Globus pallidus (tissue), 1 donor: ENCODE measurements at regions not wholly inside any gene's neighbourhood (a gene's known extent, or its start where the extent isn't known, plus 50 kb on each side); places are given as distances from the start of the nearest gene placed in this dataset.

Experiments
- DNase-seq: peaks from one replicate; pipeline ENCODE4 v3.0.0-alpha.2; 2015; ENCODE audit warnings: low spot score

- no peak for DNase-seq
Measured at GRCh38 chr5:124645396-124645795, 101.0 kb downstream of the ZNF608 start.

DNA sequence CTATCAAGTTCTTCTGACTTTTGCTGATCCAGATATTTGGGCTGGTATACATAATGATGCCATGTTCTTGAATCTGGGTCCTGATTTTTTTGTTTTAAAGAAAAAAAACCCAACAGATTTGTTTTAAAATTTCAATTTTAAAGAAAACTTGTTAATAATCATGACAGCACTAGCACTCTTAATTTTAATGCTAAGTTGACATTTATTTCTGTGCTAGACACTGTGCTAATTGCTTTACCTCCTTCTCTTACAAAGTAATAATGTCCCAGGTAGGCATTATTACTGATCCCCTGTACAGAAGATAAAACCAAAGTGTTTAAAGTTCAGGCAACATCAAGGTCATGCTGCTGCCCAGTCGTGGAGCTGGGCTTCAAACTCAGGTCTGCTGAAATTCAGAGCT lies 101.9 kb downstream of the ZNF608 start:
- DNase-seq = no peak

DNA sequence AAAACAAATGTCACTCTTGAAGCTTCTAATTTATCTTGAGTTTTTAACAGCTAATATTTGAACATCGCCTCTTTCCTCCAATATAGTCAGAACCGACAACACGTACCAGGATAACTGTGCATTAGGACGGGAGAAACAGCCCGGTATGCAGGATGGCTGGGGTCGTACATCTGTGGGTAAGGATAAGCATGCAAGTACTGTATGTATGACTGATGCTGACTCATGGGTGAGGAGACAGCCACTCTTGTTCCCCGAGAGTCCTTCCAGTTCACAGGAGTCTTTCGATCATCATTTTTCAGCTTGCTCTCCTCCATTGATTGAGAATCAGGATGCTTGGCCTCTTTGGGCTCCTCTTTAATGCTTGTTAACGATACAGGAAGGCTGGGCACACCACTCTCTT lies 102.3 kb downstream of the ZNF608 start:
- DNase-seq = no peak

- no peak for DNase-seq
Measured at GRCh38 chr5:124643336-124643735, 103.1 kb downstream of the ZNF608 start.

GRCh38 chr5:124642151-124642550 lies 104.3 kb downstream of the ZNF608 start:
- DNase-seq = no peak

DNA sequence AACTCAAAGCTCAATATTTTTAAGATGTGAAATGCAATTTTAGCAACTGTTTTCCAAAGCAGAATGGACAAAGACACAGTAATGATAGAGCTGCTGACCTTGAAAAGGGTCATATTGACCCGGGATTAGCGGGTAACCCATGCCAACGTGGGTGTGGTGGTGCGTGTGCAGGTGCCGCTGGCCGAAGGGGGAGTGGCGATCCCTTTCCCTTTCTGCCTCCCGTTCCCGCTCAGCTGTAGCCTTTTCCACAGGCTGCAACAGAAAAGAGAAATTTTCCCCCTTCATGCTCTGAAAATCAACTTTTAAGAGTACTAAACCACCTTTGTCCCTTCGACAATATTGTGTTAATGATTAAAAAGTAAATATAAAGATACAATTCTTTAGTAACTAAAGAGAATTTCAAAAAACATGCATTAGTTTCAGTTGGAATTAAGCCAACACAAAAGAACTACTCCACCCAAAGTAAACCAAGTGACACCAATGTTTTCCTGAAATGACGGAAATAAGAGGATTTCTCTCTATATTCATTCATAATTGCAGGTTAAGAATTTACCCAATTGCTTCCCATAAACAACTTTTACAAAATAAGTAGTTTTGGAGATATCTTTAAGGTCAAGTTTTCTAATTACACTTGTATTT lies 105.2 kb downstream of the ZNF608 start:
- DNase-seq = no peak

DNA sequence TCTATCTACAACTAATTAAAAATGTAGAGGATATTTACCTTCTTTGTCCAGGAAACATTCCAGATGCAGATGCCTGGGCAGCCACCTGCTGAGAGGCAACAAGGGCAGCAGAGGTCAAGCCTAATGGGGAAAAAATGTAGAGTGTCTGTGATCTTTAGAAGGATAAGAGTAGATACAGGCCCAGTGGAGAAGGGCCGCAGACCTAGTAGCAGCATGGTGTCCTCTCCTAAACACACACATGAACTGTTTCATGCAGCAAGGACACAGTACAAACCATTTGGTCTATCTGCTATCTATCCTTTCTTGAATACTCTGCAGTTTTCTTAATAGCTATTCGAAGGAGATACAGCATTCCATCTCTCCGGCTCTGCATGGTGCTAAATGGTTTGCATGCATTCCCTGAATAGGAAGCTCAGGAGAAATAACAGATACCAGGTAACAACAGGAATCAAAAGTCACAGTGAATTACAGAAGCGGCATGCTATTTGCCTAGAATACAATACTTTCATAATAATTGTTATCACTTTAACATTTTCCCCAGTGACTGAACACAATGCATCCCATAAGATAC lies 107.3 kb downstream of the ZNF608 start:
- DNase-seq = no peak

- no peak for DNase-seq
Measured at GRCh38 chr5:124637011-124637410, 109.4 kb downstream of the ZNF608 start.

DNA sequence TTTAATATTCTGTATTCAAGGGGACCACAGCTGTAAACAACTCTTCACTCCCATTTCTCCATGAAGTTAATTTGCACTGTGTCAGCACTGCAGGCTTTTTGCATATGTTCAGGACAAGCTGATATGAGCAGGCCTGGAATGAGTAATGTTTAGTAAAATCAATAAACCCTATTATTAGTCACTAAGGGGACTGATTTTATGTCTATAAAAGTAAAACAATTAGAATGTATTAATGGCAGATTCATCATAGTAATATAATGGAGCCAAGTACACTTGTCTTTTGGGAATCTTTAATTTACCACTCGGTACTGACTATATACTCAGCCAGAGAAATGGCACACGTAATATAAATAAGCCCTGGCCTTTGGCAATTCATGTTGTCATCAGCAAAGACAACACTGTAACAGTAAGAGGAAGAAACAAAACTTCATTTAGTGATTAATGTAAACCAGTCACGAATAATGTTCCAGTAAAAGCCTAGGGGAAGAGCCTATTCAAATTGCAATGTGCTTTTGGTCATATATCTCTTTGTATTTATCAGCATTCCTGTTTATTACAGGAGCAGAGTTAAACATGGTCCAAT lies 111.6 kb downstream of the ZNF608 start:
- no peak for DNase-seq

- peak; percentile 68 for DNase-seq
Measured at GRCh38 chr5:124634228-124634739, 112.2 kb downstream of the ZNF608 start.

DNA sequence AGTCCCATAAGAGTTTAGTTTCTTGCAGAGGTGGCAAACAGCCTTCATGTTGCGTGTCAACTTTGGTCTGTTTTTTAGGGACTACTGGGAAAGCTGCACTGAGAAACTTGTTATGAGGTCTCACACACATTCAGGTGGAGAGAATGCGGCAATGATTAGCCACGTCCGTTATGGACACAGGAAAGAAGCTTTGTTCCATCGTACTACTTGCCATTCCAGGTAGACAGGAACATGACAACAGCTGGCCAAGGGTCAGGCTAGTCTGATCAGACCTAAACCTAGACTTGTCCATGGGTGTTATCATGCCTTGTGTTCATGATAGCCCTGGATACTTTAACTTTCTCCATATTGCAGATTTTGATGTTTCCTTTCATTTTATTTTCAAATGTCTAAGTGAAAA lies 113.2 kb downstream of the ZNF608 start:
- DNase-seq = no peak

GRCh38 chr5:124631874-124632550 lies 114.4 kb downstream of the ZNF608 start:
- DNase-seq = no peak

DNA sequence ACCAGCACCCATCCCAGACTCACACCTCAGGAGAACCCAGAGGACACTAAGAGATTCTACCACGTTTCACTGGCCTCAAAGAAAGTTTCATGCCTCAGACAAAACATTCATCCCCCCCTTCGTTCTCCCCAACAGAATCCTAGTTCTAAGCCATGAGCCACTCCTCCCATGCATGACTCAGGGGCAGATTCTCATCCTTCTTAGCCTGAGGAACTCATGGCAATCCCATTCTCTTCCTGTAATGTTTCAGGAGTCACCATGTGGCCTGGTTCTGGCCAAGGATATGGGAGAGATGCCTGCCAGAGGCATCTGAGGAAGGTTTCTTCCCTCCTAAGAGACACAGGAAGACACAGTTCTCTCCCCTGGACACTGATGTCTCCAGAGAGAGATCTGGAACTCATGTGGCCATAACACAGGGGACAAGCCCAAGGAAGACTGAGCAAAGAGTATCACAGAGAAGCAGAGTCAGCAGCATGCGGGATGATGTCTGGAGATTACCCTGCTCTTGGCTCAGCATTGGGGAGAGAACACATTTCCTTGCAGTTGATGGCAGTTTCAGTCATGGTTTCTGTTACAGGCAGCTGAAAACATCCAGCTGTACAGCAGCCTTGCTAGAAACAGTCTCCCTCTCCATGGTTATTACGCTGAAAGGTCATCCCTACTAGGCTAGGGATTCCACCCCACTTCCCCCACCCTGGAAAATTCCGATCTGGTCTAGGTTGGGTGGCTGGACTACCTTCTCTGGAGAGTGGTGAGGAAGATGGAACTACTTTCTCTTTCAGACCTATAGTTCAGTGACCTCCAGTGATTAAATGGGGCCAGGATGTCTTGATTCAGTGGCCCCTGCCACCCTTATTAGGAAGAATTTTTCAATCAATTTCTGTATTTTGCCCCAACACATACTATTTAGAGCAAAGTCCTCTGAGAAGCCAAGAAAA lies 115.4 kb downstream of the ZNF608 start:
- no peak for DNase-seq

- DNase-seq = no peak
Measured at GRCh38 chr5:124628721-124629596, 117.5 kb downstream of the ZNF608 start.

DNA sequence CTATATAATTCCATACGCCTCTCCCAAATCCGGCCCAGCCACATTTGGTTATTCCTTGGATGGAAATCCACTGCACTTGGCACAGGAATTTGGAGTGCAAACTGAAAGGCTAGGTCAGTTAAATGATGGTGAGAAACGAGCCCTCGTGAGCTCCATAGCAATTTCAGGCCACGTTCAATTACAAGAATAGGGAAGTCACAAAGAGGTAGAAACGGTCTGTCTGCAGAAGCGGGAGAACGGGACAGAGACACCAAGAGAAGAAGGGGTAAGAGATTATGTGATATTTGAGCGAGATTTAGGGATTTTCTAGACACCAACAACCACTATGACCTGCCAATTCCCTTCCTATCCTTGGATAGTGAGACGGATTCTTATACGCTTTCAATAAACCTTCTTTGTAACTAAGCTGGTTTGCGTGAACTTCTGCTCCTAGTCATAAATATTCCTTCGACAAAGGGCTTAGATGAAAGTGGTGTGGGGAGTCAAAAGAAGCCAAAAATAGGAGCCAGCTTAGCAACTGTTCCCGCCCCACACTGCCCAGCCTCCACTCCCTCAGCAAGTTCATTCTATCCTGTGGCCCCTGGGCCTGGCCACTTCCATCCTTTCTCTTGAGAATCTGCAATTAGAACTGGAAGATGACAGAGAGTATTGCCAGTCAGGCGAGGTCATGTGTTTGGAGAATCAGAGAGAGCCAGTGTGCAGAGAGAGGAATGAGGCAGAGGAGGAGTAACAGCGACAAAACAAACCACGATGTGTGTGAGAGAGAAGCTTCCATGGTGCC lies 118.4 kb downstream of the ZNF608 start:
- DNase-seq = no peak

- no peak for DNase-seq
Measured at GRCh38 chr5:124626053-124626452, 120.4 kb downstream of the ZNF608 start.

- DNase-seq = no peak
Measured at GRCh38 chr5:124623265-124623664, 123.2 kb downstream of the ZNF608 start.

DNA sequence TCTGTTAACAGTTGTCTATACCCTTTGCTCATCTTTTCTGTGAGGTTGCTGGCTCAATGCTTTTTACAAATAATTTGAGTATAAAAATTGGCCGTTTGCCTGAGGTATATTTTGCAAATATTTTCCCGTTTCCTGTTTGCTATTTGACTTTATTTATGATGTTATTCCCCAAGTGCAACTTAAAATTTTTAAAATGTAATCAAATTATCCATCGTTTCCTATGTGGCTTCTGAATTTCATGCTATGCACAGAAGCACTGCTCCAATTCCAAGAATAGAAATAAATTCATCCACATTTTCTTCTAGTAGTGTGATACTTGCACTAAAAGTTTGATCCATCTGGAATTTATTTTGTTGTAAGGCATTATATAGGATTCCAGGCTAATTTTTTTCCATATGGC lies 123.6 kb downstream of the ZNF608 start:
- DNase-seq = no peak

DNA sequence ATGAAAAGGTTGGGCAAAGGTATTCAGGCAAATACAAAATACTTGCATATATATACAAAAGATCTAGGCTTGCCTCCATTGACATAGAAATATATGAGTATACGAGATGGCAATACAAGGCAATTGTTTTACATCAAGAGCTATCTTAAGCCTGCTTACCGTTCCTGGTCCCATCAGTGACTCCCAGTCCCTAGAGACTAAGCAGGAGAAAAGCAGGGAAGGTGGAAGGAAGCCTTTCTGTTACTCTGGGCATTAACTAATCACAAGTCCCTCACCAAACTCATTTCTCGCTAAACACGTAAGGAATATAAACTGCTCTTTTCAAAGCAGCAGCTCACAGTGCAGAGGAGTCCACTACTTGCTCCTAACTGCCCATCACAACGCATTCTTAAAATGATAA lies 125.2 kb downstream of the ZNF608 start:
- DNase-seq = no peak

GRCh38 chr5:124620743-124621142 lies 125.7 kb downstream of the ZNF608 start:
- no peak for DNase-seq
